HG02623 (cell line): ENCODE measurements at regions not wholly inside any gene's neighbourhood (a gene's known extent, or its start where the extent isn't known, plus 50 kb on each side); places are given as distances from the start of the nearest gene placed in this dataset.
"Not testable (repeated sequence)": the region's sequence is repeated elsewhere in the genome, so short reads cannot be mapped to it uniquely, and the experiment has no call there.

ENCODE experiments used
- ATAC-seq: cut with Tn5 transposase; IDR thresholded peaks from one replicate; pipeline ENCODE4 v1.9.1; 2021; ENCODE audit warnings: moderate library complexity; ENCODE audit not compliant: unreplicated experiment

- not testable (repeated sequence) for ATAC-seq
Observed at GRCh38 chr2:201946746-201947145, 86.9 kb upstream of the FZD7 start.

GRCh38 chr2:201947287-201947686 is 86.4 kb upstream of the FZD7 start:
- ATAC-seq: no peak

GRCh38 chr2:201949181-201949926 is 84.3 kb upstream of the FZD7 start:
- no peak for ATAC-seq

GRCh38 chr2:201949927-201950246 is 83.8 kb upstream of the FZD7 start:
- no peak for ATAC-seq

GRCh38 chr2:201950606-201951005 is 83.0 kb upstream of the FZD7 start:
- ATAC-seq: no peak

GRCh38 chr2:201952187-201952586 is 81.5 kb upstream of the FZD7 start:
- no peak for ATAC-seq

GRCh38 chr2:201953396-201953795 is 80.3 kb upstream of the FZD7 start:
- ATAC-seq: no peak

GRCh38 chr2:201953880-201954279 is 79.8 kb upstream of the FZD7 start:
- no peak for ATAC-seq

- ATAC-seq: no peak
Observed at GRCh38 chr2:201955231-201955630, 78.4 kb upstream of the FZD7 start.

- no peak for ATAC-seq
Observed at GRCh38 chr2:201955702-201956141, 77.9 kb upstream of the FZD7 start.

GRCh38 chr2:201956361-201956760 is 77.3 kb upstream of the FZD7 start:
- no peak for ATAC-seq

GRCh38 chr2:201957091-201957490 is 76.6 kb upstream of the FZD7 start:
- no peak for ATAC-seq

GRCh38 chr2:201959198-201959597 is 74.5 kb upstream of the FZD7 start:
- ATAC-seq: no peak

GRCh38 chr2:201959626-201960025 is 74.0 kb upstream of the FZD7 start:
- no peak for ATAC-seq

GRCh38 chr2:201960305-201960704 is 73.3 kb upstream of the FZD7 start:
- no peak for ATAC-seq

- no peak for ATAC-seq
Observed at GRCh38 chr2:201961401-201961800, 72.3 kb upstream of the FZD7 start.

GRCh38 chr2:201962774-201963562 is 70.7 kb upstream of the FZD7 start:
- no peak for ATAC-seq

- no peak for ATAC-seq
Observed at GRCh38 chr2:201964011-201964410, 69.6 kb upstream of the FZD7 start.

- ATAC-seq: no peak
Observed at GRCh38 chr2:201964631-201965206, 68.9 kb upstream of the FZD7 start.

GRCh38 chr2:201965550-201965949 is 68.1 kb upstream of the FZD7 start:
- ATAC-seq: no peak

GRCh38 chr2:201966691-201967438 is 66.8 kb upstream of the FZD7 start:
- no peak for ATAC-seq
